K562 (cell line): ENCODE measurements at regions not wholly inside any gene's neighbourhood (a gene's known extent, or its start where the extent isn't known, plus 50 kb on each side); places are given as distances from the start of the nearest gene placed in this dataset.

Experiments
- ATAC-seq: fragments of 200-7000 bp; cut with Tn5 transposase; 3 replicates; pipeline ENCODE4 v1.9.1; 2020; ENCODE audit warnings: moderate library complexity
- BruUV-seq: library from RNA; stranded (reverse); fragments of 400-500 nt; replicated peaks from 2 replicates; lab custom pipeline; 2021; lab: Mats Ljungman, UMichigan
- CTCF ChIA-PET: fragments of 300-600 bp; formaldehyde crosslinking; extraction: SDS; loops from one replicate; lab custom pipeline; 2021; ENCODE audit warnings: low intra/inter-chr PET ratio; lab: Yijun Ruan, JAX
- POLR2A ChIA-PET: fragments of 300-600, 350-650 bp; sonication (Branson Sonifier 250); formaldehyde crosslinking; extraction: SDS; loops from one replicate; lab custom pipeline; 2021; ENCODE audit warnings: antibody characterized with exemption, inconsistent platforms; lab: Yijun Ruan, JAX
- DNase-seq, 4 experiments: peaks; one replicate each; pipeline versions ENCODE4 v3.0.0 to v3.0.0-alpha.2; 2011 to 2018; ENCODE audit warnings: low spot score in 3 of 4, mixed read lengths in 3 of 4; ENCODE audit errors: extremely low read depth in 1 of 4
- FAIRE-seq: peaks from 2 replicates; lab custom pipeline; 2011; peaks lifted over from hg19 to GRCh38; lab: Jason Lieb, UNC
- H2AFZ ChIP-seq: 2 replicates; pipeline ENCODE4 v1.6.0; 2011; ENCODE audit warnings: low read depth, low read length, control low read depth, inconsistent platforms
- H3K27ac ChIP-seq: fragments of 200-600 bp; 3 replicates; pipeline ENCODE4 v1.8.0; 2011; ENCODE audit warnings: low read depth, mild to moderate bottlenecking, control low read depth, inconsistent platforms, low read length, moderate library complexity, mixed read lengths; ENCODE audit errors: extremely low read depth
- H3K27me3 ChIP-seq, 2 experiments: fragments of 300-600 bp in 1 of 2; 2 replicates in 1 of 2; 3 replicates in 1 of 2; pipeline versions ENCODE4 v1.6.0 to v1.8.0; 2011; ENCODE audit warnings: inconsistent platforms in 2 of 2, low read length in 2 of 2, mild to moderate bottlenecking in 1 of 2, mixed read lengths in 1 of 2, moderate library complexity in 1 of 2; ENCODE audit not compliant: control insufficient read depth in 2 of 2, insufficient read depth in 2 of 2
- H3K36me3 ChIP-seq: fragments of 300-600 bp; 3 replicates; pipeline ENCODE4 v1.8.0; 2011; ENCODE audit warnings: mild to moderate bottlenecking, low read length, inconsistent platforms; ENCODE audit not compliant: control insufficient read depth, insufficient read depth
- H3K4me1 ChIP-seq, 2 experiments: fragments of 200-600 bp in 1 of 2; replicated peaks in 1 of 2; 2 replicates in 1 of 2; 3 replicates in 1 of 2; pipeline versions ENCODE4 v1.5.1 to v1.8.0; 2011; ENCODE audit warnings: inconsistent platforms in 2 of 2, low read length in 2 of 2, mild to moderate bottlenecking in 1 of 2, mixed read lengths in 1 of 2, moderate library complexity in 1 of 2; ENCODE audit not compliant: control insufficient read depth in 2 of 2, insufficient read depth in 2 of 2
- H3K4me2 ChIP-seq: 2 replicates; pipeline ENCODE4 v1.6.1; 2011; ENCODE audit warnings: low read length, control low read depth, inconsistent platforms, mixed read lengths; ENCODE audit not compliant: insufficient read depth
- H3K4me3 ChIP-seq: fragments of 200-600 bp; sonication (generic), shearing (Covaris generic); 2 replicates; pipeline ENCODE4 v1.5.1; 2016; ENCODE audit warnings: control low read depth, inconsistent platforms
- H3K79me2 ChIP-seq: fragments of 200-600 bp; 3 replicates; pipeline ENCODE4 v1.8.0; 2011; ENCODE audit warnings: low read length, inconsistent platforms; ENCODE audit not compliant: control insufficient read depth, insufficient read depth
- H3K9ac ChIP-seq, 2 experiments: 2 replicates each; pipeline versions ENCODE4 v1.6.0 to v1.6.1; 2011; ENCODE audit warnings: low read depth in 2 of 2, low read length in 2 of 2, control low read depth in 1 of 2, inconsistent platforms in 1 of 2, mild to moderate bottlenecking in 1 of 2, mixed read lengths in 1 of 2; ENCODE audit not compliant: insufficient read depth in 1 of 2
- H3K9me1 ChIP-seq: one replicate; pipeline ENCODE4 v1.6.0; 2011; ENCODE audit warnings: inconsistent platforms, mild to moderate bottlenecking, low read length, moderate library complexity; ENCODE audit not compliant: control insufficient read depth, insufficient read depth
- H3K9me3 ChIP-seq: replicated peaks from 2 replicates; pipeline ENCODE4 v1.5.1; 2011; ENCODE audit warnings: low read depth, low read length, inconsistent platforms; ENCODE audit not compliant: control insufficient read depth, insufficient read depth
- H4K20me1 ChIP-seq: replicated peaks from 2 replicates; pipeline ENCODE4 v1.6.1; 2011; ENCODE audit warnings: low read length, inconsistent platforms, mixed read lengths; ENCODE audit not compliant: control insufficient read depth, insufficient read depth
- CAMTA2 ChIP-seq: fragments of 250-450 bp; sonication (Bioruptor Pico); conservative IDR thresholded peaks from 2 replicates; pipeline ENCODE4 v1.5.1; 2022
- ETV5 ChIP-seq: sonication (generic); formaldehyde crosslinking; IDR thresholded peaks from 2 replicates; pipeline ENCODE4 v1.4.0; 2020; ENCODE audit warnings: low read depth, mild to moderate bottlenecking, missing genetic modification reagents
- PHF21A ChIP-seq: fragments of 450-650 bp; IDR thresholded peaks from 2 replicates; pipeline ENCODE4 v1.6.1; 2017; ENCODE audit warnings: low read depth, borderline replicate concordance
- STAG1 ChIP-seq: sonication (generic); formaldehyde crosslinking; IDR thresholded peaks from 2 replicates; pipeline ENCODE4 v1.5.0; 2020; ENCODE audit warnings: missing genetic modification reagents, borderline replicate concordance
- TARDBP ChIP-seq: fragments of 450-650 bp; IDR thresholded peaks from 2 replicates; pipeline ENCODE4 v1.6.1; 2016
- ZNF518B ChIP-seq: fragments of 250-450 bp; sonication (Bioruptor Pico); IDR thresholded peaks from 2 replicates; pipeline ENCODE4 v1.5.0; 2021; ENCODE audit warnings: mild to moderate bottlenecking, moderate library complexity
- WGBS: fragments of 100-300 bp; shearing (Covaris generic); methylation state at CpG from one replicate; pipeline ENCODE4 v1.1.6; 2016; ENCODE audit warnings: low coverage, mixed read lengths; ENCODE audit not compliant: insufficient coverage; ENCODE audit errors: missing lambda C conversion rate; 5-methylcytosine and 5-hydroxymethylcytosine counted together
- in situ Hi-C: fragments of 300-500 bp; cut with MboI; formaldehyde crosslinking; loops from 4 replicates; pipeline ENCODE4 v1.15.0; 2018; ENCODE audit warnings: inconsistent platforms, mixed read lengths
- intact Hi-C: fragments of 100-400 bp; cut with micrococcal nuclease; formaldehyde crosslinking; loops from 2 replicates; pipeline ENCODE4 v1.14.2; 2022

- Histone ChIP-seq H3K4me2 (no peak overlapping the region), H3K27me3 (peaks cover 35 to 61% of the 10 kb centered on the region in 2 experiments), H3K9me3 (no peaks in the 10 kb centered on the region), H4K20me1 (no peaks in the 10 kb centered on the region), H2AFZ (no peak overlapping the region), H3K4me1 (peaks cover 0 to 22% of the 10 kb centered on the region in 2 experiments; a peak in 2 of 5 replicates), H3K9me1 (no peaks in the 10 kb centered on the region), H3K4me3 (no peak overlapping the region), H3K27ac (no peak overlapping the region), H3K9ac (no peak overlapping the region; a peak in 1 of 4 replicates), H3K36me3 (no peaks in the 10 kb centered on the region), H3K79me2 (no peaks in the 10 kb centered on the region)
- DNase-seq (no peak), FAIRE-seq (no peak), ATAC-seq (no peak)
- intact Hi-C loops = no loop called here
- ChIA-PET POLR2A (no interaction called here), CTCF (no interaction called here)
- in situ Hi-C loops = no loop called here
- 26% methylated on average over 35 of the region's 39 CpGs for WGBS
- no peak for TF ChIP-seq CAMTA2 (CRISPR knock-in tag)
- TF ChIP-seq ZNF518B = no peak
- no peak for TF ChIP-seq PHF21A
- TF ChIP-seq STAG1 (CRISPR knock-in tag) = no peak
- TF ChIP-seq ETV5 (CRISPR knock-in tag) = no peak
- no peak for TF ChIP-seq TARDBP
- no TSS peak for BruUV-seq
Measured at GRCh38 chr7:1321411-1322239, 89.0 kb downstream of the UNCX start.
